Stomach (tissue), 8 donors: ENCODE measurements at regions not wholly inside any gene's neighbourhood (a gene's known extent, or its start where the extent isn't known, plus 50 kb on each side); places are given as distances from the start of the nearest gene placed in this dataset.

Experiments
- DNase-seq, 2 donors: peaks; one replicate each; pipeline versions ENCODE4 v3.0.0 to v3.0.0-alpha.2; 2013 to 2019
- H3K27ac ChIP-seq, 5 donors: fragments of 200-600 bp in 4 of 5; sonication (generic) in 4 of 5; one replicate each; pipeline ENCODE4 v1.5.1; 2013 to 2019; ENCODE audit warnings: mild to moderate bottlenecking in 1 of 5, moderate library complexity in 1 of 5
- H3K27me3 ChIP-seq, 3 donors: fragments of 200-600 bp; sonication (generic); one replicate each; pipeline ENCODE4 v1.5.1; 2017 to 2019; ENCODE audit warnings: mixed run types in 1 of 3
- H3K36me3 ChIP-seq, 4 donors: fragments of 200-600 bp; sonication (generic); 1 replicate in 3 of 4; 2 replicates in 1 of 4; pipeline ENCODE4 v1.5.1; 2016 to 2019
- H3K4me1 ChIP-seq, 4 donors: fragments of 200-600 bp; sonication (generic); one replicate each; pipeline ENCODE4 v1.5.1; 2016 to 2019
- H3K4me3 ChIP-seq, 4 donors: fragments of 200-600 bp; sonication (generic) in 3 of 4; one replicate each; pipeline ENCODE4 v1.5.1; 2016 to 2019; ENCODE audit warnings: mild to moderate bottlenecking in 1 of 4
- H3K9me3 ChIP-seq, 4 donors: fragments of 200-600 bp; sonication (generic); one replicate each; pipeline ENCODE4 v1.5.1; 2016 to 2019
- CTCF ChIP-seq, 7 experiments: fragments of 450-650 bp in 4 of 7; fragments of 200-600 bp in 3 of 7; sonication (generic) in 3 of 7; IDR thresholded peaks; one replicate each; pipeline ENCODE4 v1.5.1; 2016 to 2019; ENCODE audit warnings: antibody characterized with exemption in 7 of 7, control low read depth in 2 of 7, mild to moderate bottlenecking in 1 of 7
- EP300 ChIP-seq: sonication (generic); formaldehyde crosslinking; IDR thresholded peaks from one replicate; pipeline ENCODE4 v1.6.1; 2017; ENCODE audit warnings: antibody characterized with exemption
- POLR2A ChIP-seq, 4 donors: fragments of 450-650 bp; IDR thresholded peaks; one replicate each; pipeline ENCODE4 v1.6.1; 2016; ENCODE audit warnings: antibody characterized with exemption in 4 of 4, control low read depth in 2 of 4, mild to moderate bottlenecking in 1 of 4, moderate library complexity in 1 of 4
- POLR2AphosphoS5 ChIP-seq, 3 donors: sonication (generic); formaldehyde crosslinking; IDR thresholded peaks; one replicate each; pipeline ENCODE4 v1.6.1; 2016; ENCODE audit warnings: antibody characterized with exemption in 3 of 3
- WGBS, 5 donors: extraction: QIAGEN DNeasy Blood & Tissue Kit in 3 of 5; methylation state at CpG; one replicate each; pipeline versions ENCODE4 v1.1.5 to v1.1.7; 2013 to 2018; 5-methylcytosine and 5-hydroxymethylcytosine counted together
- intact Hi-C: fragments of 100-400 bp; cut with DNase I; formaldehyde crosslinking; loops from one replicate; pipeline ENCODE4 v1.15.1; 2023; ENCODE audit warnings: low total_unique reads
- donor health status: healthy with polysubstance abuse.
- donor health status: Bipolar disorder and iron deficiency.
- donor health status: healthy.

GRCh38 chr16:50458667-50459495 lies 89.3 kb upstream of the NKD1 start:
- TF ChIP-seq POLR2A (IDR thresholded peaks at IDR 0.05) (no peak), EP300 (no peak), POLR2AphosphoS5 (IDR thresholded peaks at IDR 0.05) (no peak), CTCF (IDR thresholded peaks at IDR 0.05) (no peak)
- Histone ChIP-seq H3K27ac (no peak overlapping the region), H3K9me3 (no peaks in the 10 kb centered on the region), H3K4me3 (no peak overlapping the region), H3K27me3 (peaks cover 0 to 25% (median 0%) of the 10 kb centered on the region in 3 donors), H3K4me1 (peaks cover 0 to 10% (median 2%) of the 10 kb centered on the region in 4 donors), H3K36me3 (no peaks in the 10 kb centered on the region)
- WGBS, 5 donors: 43 to 56% (median 48%) methylated on average over 16 of the region's 16 CpGs
- intact Hi-C loops: no loop called here
- no peak for DNase-seq

- DNase-seq: peak in 1 of 2 donors; percentile 32
- TF ChIP-seq EP300 (no peak), CTCF (IDR thresholded peaks at IDR 0.05) (no peak), POLR2AphosphoS5 (IDR thresholded peaks at IDR 0.05) (no peak), POLR2A (IDR thresholded peaks at IDR 0.05) (no peak)
- Histone ChIP-seq H3K36me3 (no peaks in the 10 kb centered on the region), H3K27ac (no peak overlapping the region), H3K9me3 (no peaks in the 10 kb centered on the region), H3K4me3 (no peak overlapping the region), H3K4me1 (peaks cover 0 to 10% (median 0%) of the 10 kb centered on the region in 4 donors), H3K27me3 (peaks cover 0 to 25% (median 0%) of the 10 kb centered on the region in 3 donors)
- 69 to 84% (median 83%) methylated on average over 5 of the region's 5 CpGs for WGBS, 5 donors
- intact Hi-C loops: no loop called here
Observed at GRCh38 chr16:50457979-50458491, 89.2 kb upstream of the BRD7 start.

GRCh38 chr16:50457423-50457822 lies 88.6 kb upstream of the BRD7 start:
- Histone ChIP-seq H3K27me3 (peaks cover 0 to 25% (median 0%) of the 10 kb centered on the region in 3 donors), H3K4me1 (peaks cover 0 to 10% (median 0%) of the 10 kb centered on the region in 4 donors), H3K27ac (no peak overlapping the region), H3K36me3 (no peaks in the 10 kb centered on the region), H3K4me3 (no peak overlapping the region), H3K9me3 (no peaks in the 10 kb centered on the region)
- DNase-seq: no peak
- intact Hi-C loops: no loop called here
- 46 to 70% (median 57%) methylated on average over 4 of the region's 4 CpGs for WGBS, 5 donors
- TF ChIP-seq POLR2A (IDR thresholded peaks at IDR 0.05) (no peak), EP300 (no peak), POLR2AphosphoS5 (IDR thresholded peaks at IDR 0.05) (no peak), CTCF (IDR thresholded peaks at IDR 0.05) (no peak)

- Histone ChIP-seq H3K27me3 (peaks cover 0 to 10% (median 0%) of the 10 kb centered on the region in 3 donors), H3K36me3 (no peaks in the 10 kb centered on the region), H3K27ac (no peak overlapping the region), H3K4me1 (peaks cover 0 to 10% (median 0%) of the 10 kb centered on the region in 4 donors), H3K9me3 (no peaks in the 10 kb centered on the region), H3K4me3 (no peak overlapping the region)
- TF ChIP-seq CTCF (IDR thresholded peaks at IDR 0.05): no peak
- TF ChIP-seq POLR2AphosphoS5 (IDR thresholded peaks at IDR 0.05): no peak
- TF ChIP-seq EP300: no peak
- TF ChIP-seq POLR2A (IDR thresholded peaks at IDR 0.05): no peak
- no peak for DNase-seq
- WGBS, 5 donors: 57 to 75% (median 65%) methylated on average over 7 of the region's 7 CpGs
- intact Hi-C loops: no loop called here
Observed at GRCh38 chr16:50455288-50455845, 86.6 kb upstream of the BRD7 start.
